GM21737 (cell line): ENCODE measurements at regions not wholly inside any gene's neighbourhood (a gene's known extent, or its start where the extent isn't known, plus 50 kb on each side); places are given as distances from the start of the nearest gene placed in this dataset.

ENCODE experiments used
- ATAC-seq: cut with Tn5 transposase; IDR thresholded peaks from one replicate; pipeline ENCODE4 v1.9.1; 2021; ENCODE audit warnings: mild to moderate bottlenecking, moderate library complexity; ENCODE audit not compliant: unreplicated experiment

DNA sequence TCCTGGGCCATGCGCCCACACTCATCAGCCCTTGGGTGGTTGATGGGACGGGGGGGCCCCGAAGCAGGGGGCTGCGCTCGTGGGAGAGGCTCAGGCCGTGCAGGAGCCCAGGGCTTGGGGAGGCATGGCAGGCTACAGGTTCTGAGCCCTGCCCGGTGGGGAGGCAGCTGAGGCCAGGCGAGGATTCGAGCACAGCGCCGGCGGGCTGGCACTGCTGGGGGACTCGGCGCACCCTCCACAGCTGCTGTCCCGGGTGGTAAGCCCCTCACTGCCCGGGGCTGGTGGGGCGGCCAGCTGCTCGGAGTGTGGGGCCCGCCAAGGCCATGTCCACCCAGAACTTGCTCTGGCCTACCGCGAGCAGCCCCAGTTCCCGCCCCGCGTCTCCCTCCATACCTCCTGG, 295.8 kb upstream of the SEL1L start:
- ATAC-seq: no peak

DNA sequence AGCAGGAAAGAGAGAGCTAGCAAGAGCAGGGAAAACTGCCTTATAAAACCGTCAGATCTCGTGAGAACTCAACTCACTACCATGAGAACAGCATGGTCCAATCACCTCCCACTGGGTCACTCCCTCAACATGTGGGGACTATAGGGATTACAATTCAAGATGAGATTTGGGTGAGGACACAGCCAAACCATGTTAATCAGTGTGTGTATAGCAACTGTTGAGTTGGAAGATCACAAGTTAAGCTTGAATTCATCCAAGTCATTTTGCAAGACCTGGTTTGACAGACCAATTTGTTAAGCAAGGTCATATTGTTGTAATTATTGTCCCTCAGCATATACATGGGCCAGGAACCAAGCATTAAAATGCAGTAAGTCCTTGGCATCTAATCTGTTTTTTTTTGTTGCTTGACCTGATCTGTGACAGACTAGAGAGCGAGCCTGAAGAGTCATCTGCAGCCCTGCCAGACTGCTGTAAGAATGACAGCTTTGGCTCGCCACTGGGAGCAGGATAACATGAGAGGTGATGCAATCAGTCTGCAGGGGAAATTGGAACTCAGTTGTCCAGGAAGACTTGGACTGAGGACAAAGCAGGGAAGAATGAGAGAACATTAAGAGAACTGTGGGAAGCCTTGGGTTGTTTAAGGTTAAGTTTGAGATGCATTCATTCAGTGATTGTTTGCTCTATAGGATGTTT, 297.6 kb upstream of the SEL1L start:
- ATAC-seq: no peak

DNA sequence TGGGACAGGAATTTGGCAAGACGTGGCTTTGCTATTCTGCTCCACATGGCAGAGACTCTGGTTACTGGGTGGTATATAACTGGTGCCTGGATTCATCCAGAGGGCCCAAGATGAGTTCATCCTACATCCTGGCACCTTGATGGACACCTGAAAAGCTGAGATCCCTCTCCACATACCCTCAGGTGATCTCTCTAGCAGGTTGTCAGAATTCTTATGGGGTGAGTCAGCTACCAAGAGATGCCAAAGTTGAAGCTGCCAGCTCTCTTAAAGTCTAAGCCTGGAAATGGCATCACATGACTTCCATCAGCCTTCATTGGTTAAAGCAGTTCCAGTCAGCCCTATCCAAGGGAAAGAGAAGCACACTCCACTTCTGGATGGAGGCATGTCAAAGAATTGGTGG, 300.7 kb upstream of the SEL1L start:
- ATAC-seq: no peak

DNA sequence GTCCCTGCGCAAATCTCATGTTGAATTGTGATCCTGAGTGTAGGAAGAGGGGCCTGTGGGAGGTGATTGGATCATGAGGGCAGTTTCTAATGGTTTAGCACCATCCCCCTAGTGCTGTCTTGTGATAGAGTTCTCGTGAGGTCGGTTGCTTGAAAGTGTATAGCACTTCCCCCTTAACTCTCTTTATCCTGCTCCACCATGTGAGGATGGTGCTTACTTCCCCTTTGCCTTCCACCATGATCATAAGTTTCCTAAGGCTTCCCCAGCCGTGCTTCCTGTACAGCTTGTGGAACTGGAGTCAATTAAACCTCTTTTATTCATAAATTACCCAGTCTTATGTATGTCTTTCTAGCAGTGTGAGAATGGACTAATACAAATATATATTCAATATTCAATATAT, 303.7 kb upstream of the SEL1L start:
- ATAC-seq: no peak

DNA sequence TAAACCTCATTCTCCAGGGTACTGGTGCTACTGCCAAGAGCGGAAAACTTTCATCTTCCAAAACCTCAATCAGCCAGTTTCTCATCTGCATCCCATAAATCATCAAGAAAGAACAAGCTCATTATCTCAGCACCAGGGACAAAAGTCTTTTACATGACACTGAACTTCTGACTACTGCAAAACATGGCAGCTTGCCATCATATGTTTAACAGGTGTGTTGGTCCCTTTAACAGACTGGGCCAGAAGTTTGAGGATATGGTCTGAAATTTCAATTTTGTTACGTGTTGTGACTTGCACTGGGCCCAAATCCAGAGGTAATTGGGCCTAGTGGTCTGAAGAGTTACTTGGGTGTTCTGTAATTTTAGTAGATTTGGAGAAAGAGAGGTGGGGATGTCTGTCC, 305.4 kb upstream of the SEL1L start:
- no peak for ATAC-seq

DNA sequence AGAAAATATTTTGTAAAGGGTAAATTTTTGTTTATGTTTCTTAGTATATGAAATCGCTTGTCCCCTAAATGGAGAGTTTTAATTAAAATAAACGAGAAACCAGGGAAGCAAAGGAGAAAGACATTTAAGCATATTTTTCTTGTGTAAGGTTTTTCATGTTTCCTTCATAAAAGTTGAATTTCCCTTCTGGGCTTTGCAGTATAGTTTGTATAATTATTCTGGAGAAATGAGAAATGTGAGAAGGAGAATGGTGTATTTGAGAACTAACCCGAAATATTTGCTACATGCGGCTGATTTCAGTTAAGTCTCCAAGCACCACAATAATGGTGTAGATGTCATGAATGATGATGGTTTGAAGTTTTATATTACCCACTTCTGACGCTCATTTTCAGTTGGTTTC, 307.7 kb upstream of the SEL1L start:
- no peak for ATAC-seq

DNA sequence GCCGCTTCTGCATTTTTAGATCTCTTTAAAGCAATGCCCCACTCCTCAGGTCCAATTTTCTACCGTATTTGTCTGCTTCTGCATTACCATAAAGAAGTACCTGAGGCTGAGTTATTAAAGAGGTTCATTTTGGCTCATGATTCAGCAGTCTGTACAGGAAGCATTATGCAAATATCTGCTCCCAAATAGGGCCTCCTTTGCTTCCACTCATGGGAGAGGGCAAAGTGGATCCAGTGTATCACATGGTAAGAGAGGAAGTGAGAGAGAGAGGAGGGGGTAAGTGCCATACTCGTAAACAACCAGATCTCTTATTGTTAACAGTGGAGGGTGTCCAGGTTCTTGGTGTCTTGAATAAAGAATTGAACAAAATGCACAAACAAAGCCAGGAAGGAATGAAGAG, 316.1 kb upstream of the SEL1L start:
- no peak for ATAC-seq

DNA sequence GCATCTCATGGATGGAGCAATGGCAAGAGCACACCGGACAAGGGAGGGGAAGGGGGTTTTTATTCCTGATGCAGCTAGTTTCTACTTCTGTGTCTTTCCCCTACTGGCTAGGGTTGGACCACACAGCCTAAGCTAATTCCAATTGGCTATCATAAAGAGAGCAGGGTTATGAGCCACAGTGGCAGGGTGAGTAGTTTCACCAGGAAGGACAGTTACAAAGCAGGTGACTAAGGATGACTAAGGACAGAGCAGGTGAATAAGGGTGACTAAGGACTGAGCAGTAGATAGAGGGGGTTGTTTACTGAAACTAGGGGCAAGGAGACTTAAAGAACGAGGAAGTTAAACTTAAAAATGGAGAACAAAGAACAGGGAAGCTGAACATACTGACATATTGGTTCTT, 321.4 kb upstream of the SEL1L start:
- ATAC-seq: no peak

DNA sequence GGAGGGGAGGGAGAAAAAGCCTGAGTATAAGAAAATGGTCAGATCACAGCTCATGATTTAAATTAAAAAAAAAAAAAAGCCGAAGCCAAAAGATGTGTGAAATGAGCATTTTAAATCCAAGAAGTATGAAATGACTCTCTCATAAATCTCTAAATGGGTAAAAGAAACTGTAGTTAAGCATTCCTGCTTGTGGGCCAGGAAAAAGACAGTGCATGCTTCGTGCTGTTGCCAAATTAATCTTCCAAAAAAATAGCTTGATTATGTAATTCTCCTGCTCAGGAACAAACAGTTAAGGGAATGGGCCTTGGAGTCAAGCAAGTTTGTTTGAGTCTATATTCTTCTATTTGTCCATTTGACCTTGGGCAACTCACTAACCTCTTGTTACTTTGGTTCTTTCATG, 325.4 kb upstream of the SEL1L start:
- ATAC-seq: no peak

DNA sequence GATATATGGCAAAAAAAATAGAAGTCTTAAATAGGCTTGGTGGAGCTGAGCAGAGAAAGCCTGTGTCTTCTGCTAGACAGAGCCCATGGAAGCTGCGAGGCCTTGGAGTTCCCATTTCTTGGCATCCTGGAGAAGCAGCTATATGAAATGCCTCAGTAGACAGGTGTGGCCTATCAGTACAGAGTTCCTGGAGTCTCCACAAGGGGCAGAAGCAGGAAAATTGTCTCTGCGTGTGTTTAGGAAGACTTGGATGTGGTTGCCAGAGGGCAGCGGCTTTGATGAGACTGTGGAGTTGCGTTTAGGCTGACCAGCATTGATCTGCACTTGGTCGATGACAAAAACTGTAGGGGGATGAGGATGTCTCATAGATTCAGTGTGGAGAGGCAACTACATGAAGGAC, 334.5 kb upstream of the SEL1L start:
- no peak for ATAC-seq

DNA sequence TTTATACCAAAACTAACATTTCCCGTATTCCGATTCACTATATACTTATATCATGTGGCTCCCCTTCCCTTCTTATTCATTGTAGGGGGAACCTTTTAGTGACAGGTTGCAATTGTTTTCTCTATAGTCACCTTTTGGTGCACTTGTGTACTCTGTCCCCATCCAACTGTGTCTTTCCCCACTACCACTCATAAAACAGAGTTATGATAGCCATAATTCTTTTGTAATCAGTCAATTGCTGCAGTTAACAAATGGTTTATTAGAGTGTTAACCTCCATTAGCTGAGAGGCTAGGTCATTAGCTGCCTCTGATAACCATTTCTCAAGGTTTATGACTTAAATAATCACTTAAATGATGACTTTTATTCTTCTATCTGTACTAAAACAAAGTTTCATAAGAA, 338.1 kb upstream of the SEL1L start:
- no peak for ATAC-seq

DNA sequence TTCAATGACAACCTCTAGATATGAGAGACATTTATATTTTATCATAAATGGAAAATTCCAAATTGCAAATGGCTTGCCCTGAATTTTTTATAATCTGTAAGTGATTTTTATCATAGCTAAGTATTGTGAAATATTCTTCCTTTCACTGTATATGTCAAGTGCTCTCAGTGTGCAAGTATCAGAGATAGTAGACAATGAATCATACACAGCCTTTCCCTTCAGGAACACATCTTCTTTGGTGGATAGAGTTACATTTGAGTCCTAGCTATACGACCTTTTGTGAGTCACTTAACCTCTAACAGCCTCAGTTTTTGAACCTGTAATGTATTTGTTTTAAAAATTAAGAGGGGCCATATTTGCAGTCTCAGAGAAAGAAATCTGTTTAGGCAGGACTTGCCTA, 350.7 kb upstream of the SEL1L start:
- ATAC-seq: no peak

DNA sequence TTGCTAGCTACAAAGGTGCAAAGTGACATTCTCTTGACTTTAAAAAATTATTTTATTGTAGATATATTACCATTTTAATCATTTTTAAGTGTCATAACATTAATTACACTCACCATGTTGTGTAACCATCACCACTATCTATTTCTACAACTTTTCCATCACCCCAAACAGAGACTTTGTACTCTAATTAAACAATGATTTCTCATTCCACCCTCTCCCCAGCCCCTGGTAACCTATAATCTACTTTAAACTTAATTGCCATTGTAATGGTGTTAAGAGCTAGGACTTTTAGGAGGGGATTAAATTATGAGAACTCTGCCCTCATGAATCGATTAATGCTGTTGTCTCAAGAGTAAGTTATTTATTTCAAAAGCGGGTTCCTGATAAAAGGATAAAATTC, 352.9 kb upstream of the SEL1L start:
- ATAC-seq: no peak

DNA sequence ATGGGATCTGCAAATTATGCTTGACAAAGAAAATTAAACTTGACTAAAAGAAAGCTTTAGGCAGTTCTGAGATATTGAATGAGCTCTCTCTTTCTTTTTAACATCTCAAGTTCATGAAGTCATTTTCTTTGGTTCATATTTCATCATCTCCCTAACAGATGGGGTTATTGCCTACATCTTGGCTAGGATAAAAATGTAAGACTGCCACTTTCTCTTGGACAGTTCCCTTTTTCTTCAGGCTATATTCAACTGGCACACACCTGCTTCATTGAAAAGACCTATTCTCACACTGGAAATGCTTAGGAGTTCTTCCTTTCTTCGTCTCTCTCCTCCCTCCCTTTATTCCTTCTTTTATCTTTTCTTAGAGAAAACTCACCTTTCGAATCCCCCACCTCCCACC, 355.9 kb upstream of the SEL1L start:
- ATAC-seq: no peak

DNA sequence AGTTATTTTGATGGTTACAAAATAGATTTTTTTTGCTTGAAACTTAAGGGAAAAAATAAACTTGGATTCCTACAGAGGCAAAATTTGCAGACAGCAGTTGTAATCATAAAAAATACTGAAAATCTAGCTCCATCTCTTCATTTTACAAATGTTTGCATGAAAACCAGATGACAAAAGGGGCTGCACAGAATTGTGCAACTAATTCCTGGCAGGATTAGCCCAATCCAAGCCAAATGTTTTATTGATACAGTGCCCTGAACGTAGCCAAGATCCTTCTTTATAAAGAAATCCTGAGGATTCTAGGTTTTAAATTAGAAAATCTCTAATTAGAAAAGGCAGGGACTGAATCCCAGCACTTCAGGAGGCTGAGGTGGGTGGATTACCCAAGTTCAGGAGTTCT, 356.4 kb upstream of the SEL1L start:
- ATAC-seq: no peak

DNA sequence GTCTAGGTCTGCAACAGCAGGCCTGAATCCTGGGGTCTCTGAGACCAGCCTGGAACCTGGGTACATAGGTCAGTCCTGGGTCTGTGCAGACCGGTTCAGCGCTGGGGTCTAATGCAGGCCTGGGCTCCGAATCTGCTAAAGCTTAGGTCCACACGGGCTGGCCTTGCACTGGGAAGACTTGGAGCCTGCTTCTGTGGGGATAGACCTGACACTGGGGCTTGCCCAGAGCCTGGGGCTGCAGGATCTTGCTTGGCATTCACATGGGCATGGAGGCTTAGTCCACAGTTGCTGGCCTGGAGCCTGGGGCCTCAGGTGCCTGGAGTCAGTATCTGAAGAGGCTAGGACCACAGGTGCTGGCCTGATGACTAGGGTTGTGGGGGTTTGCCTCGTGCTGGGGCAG, 369.8 kb upstream of the SEL1L start:
- ATAC-seq: no peak

DNA sequence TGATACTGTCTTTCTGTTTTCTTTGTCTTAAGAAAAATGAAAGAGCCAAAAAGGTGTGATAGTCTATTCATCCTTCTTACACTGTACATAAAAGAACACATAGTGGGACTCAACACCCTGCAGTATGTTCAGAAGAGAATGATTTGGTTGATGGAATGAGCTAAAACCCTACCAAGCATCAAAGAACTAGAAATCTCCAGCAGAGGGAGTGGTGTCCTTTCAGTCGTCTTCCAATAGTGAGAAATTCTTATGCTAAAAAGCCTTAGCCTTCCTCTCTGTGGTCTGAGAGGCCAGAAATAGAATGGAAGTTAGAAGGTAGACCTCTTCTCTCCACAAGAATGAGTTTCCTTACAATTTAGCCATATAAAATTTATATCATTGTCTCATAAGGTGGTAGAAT, 393.4 kb upstream of the SEL1L start:
- ATAC-seq: no peak

DNA sequence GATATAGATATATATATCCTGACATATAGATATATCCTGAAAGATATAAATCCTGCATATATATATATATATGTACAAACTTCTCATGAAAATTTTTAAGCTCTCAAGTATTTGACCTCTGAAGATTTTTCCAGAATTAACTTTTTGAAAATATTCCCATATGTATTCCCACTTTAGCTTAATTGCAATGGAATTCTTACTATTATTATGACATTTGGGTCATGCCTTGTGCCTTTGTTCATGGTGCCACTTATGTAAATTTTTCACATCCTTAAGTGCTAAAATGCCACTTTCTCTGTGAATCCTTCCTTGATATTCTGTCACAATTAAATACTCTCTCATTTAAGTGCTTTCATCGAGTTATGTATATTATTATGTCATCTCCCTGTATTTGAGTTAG, 398.2 kb upstream of the SEL1L start:
- ATAC-seq: no peak

DNA sequence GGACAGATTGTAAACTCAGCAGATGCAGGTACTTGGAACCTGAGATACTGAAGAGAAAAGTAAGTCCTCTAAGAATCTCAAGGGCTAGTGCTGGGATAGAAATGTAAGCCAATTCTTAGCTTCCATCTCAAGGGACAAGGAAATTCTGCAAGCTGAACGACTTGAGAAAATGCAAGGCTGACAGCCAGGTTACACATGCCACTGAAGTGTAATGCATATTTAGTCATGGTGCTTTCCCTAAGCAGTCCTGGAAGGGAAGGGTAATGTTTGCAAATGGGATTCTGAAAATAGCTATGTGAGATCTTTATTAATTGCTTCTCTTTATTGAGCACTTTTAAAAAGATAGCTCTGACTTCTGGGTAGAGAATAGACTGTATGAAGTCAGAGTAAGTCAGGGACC, 402.7 kb upstream of the SEL1L start:
- no peak for ATAC-seq

DNA sequence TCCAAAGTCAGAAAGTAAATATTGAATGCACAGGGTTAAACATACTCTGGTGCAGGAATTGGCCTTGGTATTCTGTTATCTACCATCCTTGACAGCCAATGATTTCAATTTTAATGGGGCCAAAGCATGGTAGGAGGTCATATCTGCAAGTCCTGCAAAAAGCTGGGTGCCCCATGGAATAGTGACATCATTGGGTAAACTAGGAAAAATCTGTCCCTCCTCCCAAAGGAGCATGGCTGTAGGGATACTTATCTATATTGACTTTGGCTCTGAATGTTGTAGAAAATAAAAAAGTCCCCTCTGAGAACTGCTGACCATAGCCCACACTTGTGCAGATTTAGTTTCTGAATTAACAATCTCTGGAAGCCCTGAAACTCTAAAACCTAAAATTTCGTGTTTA, 403.2 kb upstream of the SEL1L start:
- no peak for ATAC-seq

DNA sequence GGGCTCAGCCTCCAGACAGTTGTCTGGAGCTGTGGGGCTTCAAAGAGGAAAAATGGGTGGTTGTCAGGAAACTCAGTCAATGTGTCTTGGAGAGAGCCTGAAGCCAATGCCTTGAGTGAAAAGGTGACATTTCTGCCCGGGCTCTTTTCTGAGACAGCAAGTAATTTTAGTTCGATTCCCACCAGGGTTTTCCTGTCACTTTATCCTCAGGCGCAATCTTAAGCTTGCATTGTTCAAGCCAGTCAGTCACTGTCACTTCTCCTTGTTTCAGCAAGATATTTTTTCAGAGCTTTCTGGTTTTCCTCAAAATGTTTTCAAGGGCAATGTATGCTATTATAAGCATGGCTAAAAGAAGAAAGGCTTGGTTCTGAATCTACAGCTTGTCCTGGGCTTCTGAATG, 404.7 kb upstream of the SEL1L start:
- ATAC-seq: no peak

DNA sequence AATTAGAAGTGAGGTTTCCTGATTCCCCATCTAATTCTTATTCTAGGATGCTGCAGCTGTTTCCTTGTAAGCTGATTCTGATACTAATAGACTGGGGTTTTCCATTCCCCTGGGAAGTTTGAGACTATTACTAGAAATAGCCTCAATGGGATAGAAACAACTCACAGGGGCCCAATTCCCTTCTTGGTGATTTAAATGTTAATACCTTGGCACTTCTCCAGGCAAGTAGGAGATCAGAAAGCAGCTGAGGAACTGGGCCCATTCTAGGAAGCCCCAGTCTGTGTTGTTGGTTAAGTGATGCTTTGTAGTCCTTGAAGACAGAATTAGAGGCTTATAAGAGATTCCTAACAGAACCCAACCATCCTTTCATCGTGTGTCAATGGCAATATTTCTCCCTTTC, 407.0 kb upstream of the SEL1L start:
- no peak for ATAC-seq

DNA sequence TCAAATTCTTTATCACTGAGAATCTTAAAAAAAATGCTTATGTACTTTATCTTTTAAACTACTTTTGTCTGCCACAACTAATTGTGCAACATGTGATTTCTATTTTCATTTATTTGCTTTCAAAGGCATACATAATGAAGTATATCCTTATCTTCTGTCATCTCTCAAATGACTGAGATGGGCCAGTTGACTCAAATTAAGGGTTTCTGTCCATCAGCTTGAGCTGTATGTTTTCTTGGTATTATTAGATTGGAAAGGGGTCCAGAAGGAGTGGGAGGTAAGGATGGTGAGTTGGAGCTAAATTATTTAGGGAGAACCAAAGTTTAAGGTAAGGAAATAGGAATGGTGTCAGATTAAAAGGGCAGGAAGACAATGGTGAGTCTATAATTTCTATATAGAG, 408.4 kb upstream of the SEL1L start:
- ATAC-seq: no peak

DNA sequence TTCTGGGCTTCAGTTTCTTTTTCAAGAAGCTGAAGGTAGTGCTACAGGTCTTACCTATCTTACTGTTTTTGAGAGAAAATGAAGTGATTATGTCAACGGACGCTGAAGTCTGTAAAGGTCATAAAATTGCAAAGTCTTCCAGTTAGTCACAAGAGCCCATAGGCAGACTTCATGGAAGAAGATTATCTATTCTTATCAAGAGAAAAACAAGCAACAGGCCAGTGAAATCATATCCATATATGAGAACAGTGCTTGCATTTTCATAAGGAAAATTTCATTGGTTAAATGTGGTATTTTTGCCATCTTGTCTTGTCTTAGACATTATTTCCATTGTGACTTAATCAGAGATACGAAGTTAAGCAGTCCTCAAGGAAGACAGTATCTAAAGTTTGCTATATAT, 412.7 kb upstream of the SEL1L start:
- ATAC-seq: no peak
